ENCODE measurements at regions not wholly inside any gene's neighbourhood (a gene's known extent, or its start where the extent isn't known, plus 50 kb on each side); places are given as distances from the start of the nearest gene placed in this dataset.

GRCh38 chr11:87662287-87662686 is 513.0 kb downstream of the RAB38 start:
- Mint-ChIP-seq H3K4me1 (ENCODE audit: low read depth) (no peaks in the 10 kb centered on the region), H3K27me3 (ENCODE audit: low read depth) (no peaks in the 10 kb centered on the region), H3K36me3 (ENCODE audit: low read depth) (no peaks in the 10 kb centered on the region), H3K4me3 (ENCODE audit: unreplicated experiment) (no peak overlapping the region), H3K27ac (ENCODE audit: unreplicated experiment) (no peak overlapping the region), H3K9me3 (ENCODE audit: low read depth) (no peaks in the 10 kb centered on the region)
- TF ChIP-seq CTCF (IDR thresholded peaks at IDR 0.05): no peak
- DNase-seq (ENCODE audit: low spot score): no peak

GRCh38 chr11:87660926-87661660 is 514.1 kb downstream of the RAB38 start:
- H3K27me3 Mint-ChIP-seq (ENCODE audit: low read depth): no peaks in the 10 kb centered on the region

GRCh38 chr11:87659807-87660206 is 515.4 kb downstream of the RAB38 start:
- Mint-ChIP-seq H3K27ac (ENCODE audit: unreplicated experiment) (no peak overlapping the region), H3K27me3 (ENCODE audit: low read depth) (no peaks in the 10 kb centered on the region), H3K36me3 (ENCODE audit: low read depth) (no peaks in the 10 kb centered on the region), H3K4me3 (ENCODE audit: unreplicated experiment) (no peak overlapping the region), H3K9me3 (ENCODE audit: low read depth) (peaks cover 9% of the 10 kb centered on the region), H3K4me1 (ENCODE audit: low read depth) (no peaks in the 10 kb centered on the region)
- no peak for DNase-seq (ENCODE audit: low spot score)
- no peak for TF ChIP-seq CTCF (IDR thresholded peaks at IDR 0.05)

More at GRCh38 chr11:87660926-87661660, 514.1 kb downstream of the RAB38 start:
- H3K36me3 Mint-ChIP-seq (ENCODE audit: low read depth): no peaks in the 10 kb centered on the region
- H3K4me1 Mint-ChIP-seq (ENCODE audit: low read depth): no peaks in the 10 kb centered on the region
- no peak for DNase-seq (ENCODE audit: low spot score)
- no peak overlapping the region for H3K4me3 Mint-ChIP-seq (ENCODE audit: unreplicated experiment)
- no peak overlapping the region for H3K27ac Mint-ChIP-seq (ENCODE audit: unreplicated experiment)
- peaks cover 3% of the 10 kb centered on the region for H3K9me3 Mint-ChIP-seq (ENCODE audit: low read depth)
- no peak for TF ChIP-seq CTCF (IDR thresholded peaks at IDR 0.05)

- TF ChIP-seq CTCF (IDR thresholded peaks at IDR 0.05): no peak
- Mint-ChIP-seq H3K36me3 (ENCODE audit: low read depth) (no peaks in the 10 kb centered on the region), H3K4me3 (ENCODE audit: unreplicated experiment) (no peak overlapping the region), H3K27me3 (ENCODE audit: low read depth) (peaks cover 10% of the 10 kb centered on the region), H3K9me3 (ENCODE audit: low read depth) (peaks cover 4% of the 10 kb centered on the region), H3K27ac (ENCODE audit: unreplicated experiment) (no peak overlapping the region), H3K4me1 (ENCODE audit: low read depth) (no peaks in the 10 kb centered on the region)
- DNase-seq (ENCODE audit: low spot score): no peak
Measured at GRCh38 chr11:87645626-87646025, 529.6 kb downstream of the RAB38 start.

GRCh38 chr11:87639753-87640364 is 535.4 kb downstream of the RAB38 start:
- peaks cover 16% of the 10 kb centered on the region for H3K27me3 Mint-ChIP-seq (ENCODE audit: low read depth)
- H3K4me3 Mint-ChIP-seq (ENCODE audit: unreplicated experiment): no peak overlapping the region
- no peak overlapping the region for H3K27ac Mint-ChIP-seq (ENCODE audit: unreplicated experiment)
- no peaks in the 10 kb centered on the region for H3K4me1 Mint-ChIP-seq (ENCODE audit: low read depth)
- no peak for DNase-seq (ENCODE audit: low spot score)
- H3K9me3 Mint-ChIP-seq (ENCODE audit: low read depth): no peaks in the 10 kb centered on the region
- H3K36me3 Mint-ChIP-seq (ENCODE audit: low read depth): no peaks in the 10 kb centered on the region
- no peak for TF ChIP-seq CTCF (IDR thresholded peaks at IDR 0.05)
